GM23338 (cell line): ENCODE measurements at regions not wholly inside any gene's neighbourhood (a gene's known extent, or its start where the extent isn't known, plus 50 kb on each side); places are given as distances from the start of the nearest gene placed in this dataset.
"Not testable (repeated sequence)": the region's sequence is repeated elsewhere in the genome, so short reads cannot be mapped to it uniquely, and the experiment has no call there.

Experiments used
- ATAC-seq: fragments of 200-7000 bp; cut with Tn5 transposase; 3 replicates; pipeline ENCODE4 v1.9.1; 2020
- DNase-seq: peaks from one replicate; pipeline ENCODE4 v3.0.0-alpha.2; 2015; ENCODE audit warnings: low spot score
- H2AFZ ChIP-seq: fragments of 200-600 bp; sonication (generic); 2 replicates; pipeline ENCODE4 v1.8.0; 2016; ENCODE audit warnings: antibody characterized with exemption, mild to moderate bottlenecking, moderate library complexity
- H3F3A ChIP-seq: fragments of 200-600 bp; sonication (generic); replicated peaks from 2 replicates; pipeline ENCODE4 v1.8.0; 2017; ENCODE audit warnings: antibody characterized with exemption, mixed run types, low read depth
- H3K27ac ChIP-seq: fragments of 200-600 bp; sonication (generic); 2 replicates; pipeline ENCODE4 v1.6.1; 2016; ENCODE audit warnings: low read depth
- H3K27me3 ChIP-seq: fragments of 200-600 bp; sonication (generic); 2 replicates; pipeline ENCODE4 v1.8.0; 2016; ENCODE audit warnings: mild to moderate bottlenecking, mixed run types, moderate library complexity; ENCODE audit not compliant: insufficient read depth
- H3K36me3 ChIP-seq: fragments of 200-600 bp; sonication (generic); 2 replicates; pipeline ENCODE4 v1.8.0; 2016; ENCODE audit warnings: mild to moderate bottlenecking; ENCODE audit not compliant: insufficient read depth
- H3K4me1 ChIP-seq: fragments of 200-600 bp; sonication (generic); 2 replicates; pipeline ENCODE4 v1.8.0; 2016; ENCODE audit warnings: mild to moderate bottlenecking, moderate library complexity; ENCODE audit not compliant: insufficient read depth
- H3K4me2 ChIP-seq: fragments of 200-600 bp; sonication (generic); 2 replicates; pipeline ENCODE4 v1.7.1; 2017; ENCODE audit warnings: mixed run types
- H3K4me3 ChIP-seq: fragments of 200-600 bp; sonication (generic); 2 replicates; pipeline ENCODE4 v1.6.1; 2016; ENCODE audit warnings: mixed run types
- H3K79me2 ChIP-seq: fragments of 200-600 bp; sonication (generic); replicated peaks from 2 replicates; pipeline ENCODE4 v1.8.0; 2017; ENCODE audit warnings: mild to moderate bottlenecking; ENCODE audit not compliant: insufficient read depth
- H3K9me2 ChIP-seq: fragments of 200-600 bp; sonication (generic); 2 replicates; pipeline ENCODE4 v1.8.0; 2017; ENCODE audit not compliant: insufficient read depth
- H4K20me1 ChIP-seq: fragments of 200-600 bp; sonication (generic); replicated peaks from 2 replicates; pipeline ENCODE4 v1.8.0; 2017; ENCODE audit warnings: mild to moderate bottlenecking; ENCODE audit not compliant: insufficient read depth
- H3K27ac Mint-ChIP-seq: 2 replicates; pipeline ENCODE4 v1.8.0; 2020; ENCODE audit warnings: inconsistent platforms, mild to moderate bottlenecking, moderate library complexity, mixed read lengths
- H3K27me3 Mint-ChIP-seq: 3 replicates; pipeline ENCODE4 v1.8.0; 2022; ENCODE audit warnings: low read depth, mild to moderate bottlenecking, moderate library complexity, mixed read lengths, inconsistent platforms; ENCODE audit not compliant: insufficient read depth, poor library complexity
- H3K36me3 Mint-ChIP-seq: 3 replicates; pipeline ENCODE4 v1.8.0; 2021; ENCODE audit warnings: low read depth, mild to moderate bottlenecking, inconsistent platforms, moderate library complexity, mixed read lengths
- H3K4me1 Mint-ChIP-seq: 3 replicates; pipeline ENCODE4 v1.8.0; 2020; ENCODE audit warnings: mild to moderate bottlenecking, inconsistent platforms, mixed read lengths
- H3K4me3 Mint-ChIP-seq: 3 replicates; pipeline ENCODE4 v1.8.0; 2021; ENCODE audit warnings: moderate library complexity, mild to moderate bottlenecking, inconsistent platforms, mixed read lengths
- H3K9me3 Mint-ChIP-seq: 3 replicates; pipeline ENCODE4 v1.8.0; 2020; ENCODE audit warnings: moderate library complexity, mild to moderate bottlenecking, inconsistent platforms, mixed read lengths
- CREB1 ChIP-seq: fragments of 250-450 bp; sonication (Bioruptor Pico); IDR thresholded peaks from 2 replicates; pipeline ENCODE4 v1.5.0; 2020; ENCODE audit warnings: low read depth, mild to moderate bottlenecking, moderate library complexity
- EZH2 ChIP-seq: fragments of 200-600 bp; sonication (generic); IDR thresholded peaks from one replicate; pipeline ENCODE4 v1.8.0; 2017; ENCODE audit warnings: antibody characterized with exemption, mild to moderate bottlenecking, low read depth; ENCODE audit not compliant: unreplicated experiment
- POLR2AphosphoS5 ChIP-seq: IDR thresholded peaks from 2 replicates; pipeline ENCODE4 v1.6.1; 2016; ENCODE audit warnings: antibody characterized with exemption, low read depth
- STAT1 ChIP-seq: IDR thresholded peaks from one replicate; pipeline ENCODE4 v1.6.1; 2016; ENCODE audit warnings: antibody characterized with exemption; ENCODE audit not compliant: unreplicated experiment
- TF ChIP-seq, protein P1 (sequence below): IDR thresholded peaks from one replicate; pipeline ENCODE4 v1.6.1; 2018; ENCODE audit warnings: antibody characterized with exemption; ENCODE audit not compliant: unreplicated experiment
- TF ChIP-seq, protein P2 (sequence below): fragments of 250-450 bp; sonication (Bioruptor Pico); IDR thresholded peaks from 2 replicates; pipeline ENCODE4 v1.5.0; 2020; ENCODE audit warnings: mild to moderate bottlenecking, moderate library complexity

DNA sequence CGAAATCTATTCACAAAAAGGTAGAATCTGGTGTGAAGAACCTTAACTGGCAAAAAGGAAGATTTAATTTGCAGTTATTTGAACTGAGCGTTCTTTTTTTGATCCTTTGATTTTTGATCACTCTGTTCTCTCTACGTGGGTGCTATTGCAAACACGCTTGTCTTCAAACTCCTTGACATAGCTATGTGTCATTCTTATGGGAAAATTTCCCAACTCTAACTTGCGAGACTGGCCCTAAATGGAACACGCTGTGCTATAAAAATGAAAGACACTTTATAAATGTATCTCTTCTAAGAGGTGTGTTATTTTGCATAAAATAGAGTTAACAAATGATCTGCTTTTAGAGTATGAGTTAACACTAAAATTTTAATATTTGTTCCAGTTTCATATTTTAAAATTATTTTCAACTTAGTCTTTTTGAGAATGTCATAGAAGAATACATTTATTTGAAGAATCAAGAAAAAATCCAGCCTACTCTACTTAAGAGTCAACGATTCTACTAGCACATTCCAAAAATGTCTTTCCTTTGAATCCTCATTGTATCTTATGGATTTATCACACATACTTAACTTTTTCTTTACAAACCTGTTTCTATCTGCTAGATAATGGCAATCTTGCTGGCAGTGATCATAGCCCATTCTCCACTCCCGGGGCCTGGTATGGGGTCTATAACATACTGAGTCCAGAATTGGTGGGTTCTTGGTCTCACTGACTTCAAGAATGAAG is 610.0 kb upstream of the TBL1XR1 start (continued):
- TF ChIP-seq, protein P1, sequence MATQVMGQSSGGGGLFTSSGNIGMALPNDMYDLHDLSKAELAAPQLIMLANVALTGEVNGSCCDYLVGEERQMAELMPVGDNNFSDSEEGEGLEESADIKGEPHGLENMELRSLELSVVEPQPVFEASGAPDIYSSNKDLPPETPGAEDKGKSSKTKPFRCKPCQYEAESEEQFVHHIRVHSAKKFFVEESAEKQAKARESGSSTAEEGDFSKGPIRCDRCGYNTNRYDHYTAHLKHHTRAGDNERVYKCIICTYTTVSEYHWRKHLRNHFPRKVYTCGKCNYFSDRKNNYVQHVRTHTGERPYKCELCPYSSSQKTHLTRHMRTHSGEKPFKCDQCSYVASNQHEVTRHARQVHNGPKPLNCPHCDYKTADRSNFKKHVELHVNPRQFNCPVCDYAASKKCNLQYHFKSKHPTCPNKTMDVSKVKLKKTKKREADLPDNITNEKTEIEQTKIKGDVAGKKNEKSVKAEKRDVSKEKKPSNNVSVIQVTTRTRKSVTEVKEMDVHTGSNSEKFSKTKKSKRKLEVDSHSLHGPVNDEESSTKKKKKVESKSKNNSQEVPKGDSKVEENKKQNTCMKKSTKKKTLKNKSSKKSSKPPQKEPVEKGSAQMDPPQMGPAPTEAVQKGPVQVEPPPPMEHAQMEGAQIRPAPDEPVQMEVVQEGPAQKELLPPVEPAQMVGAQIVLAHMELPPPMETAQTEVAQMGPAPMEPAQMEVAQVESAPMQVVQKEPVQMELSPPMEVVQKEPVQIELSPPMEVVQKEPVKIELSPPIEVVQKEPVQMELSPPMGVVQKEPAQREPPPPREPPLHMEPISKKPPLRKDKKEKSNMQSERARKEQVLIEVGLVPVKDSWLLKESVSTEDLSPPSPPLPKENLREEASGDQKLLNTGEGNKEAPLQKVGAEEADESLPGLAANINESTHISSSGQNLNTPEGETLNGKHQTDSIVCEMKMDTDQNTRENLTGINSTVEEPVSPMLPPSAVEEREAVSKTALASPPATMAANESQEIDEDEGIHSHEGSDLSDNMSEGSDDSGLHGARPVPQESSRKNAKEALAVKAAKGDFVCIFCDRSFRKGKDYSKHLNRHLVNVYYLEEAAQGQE, result no peak
- TF ChIP-seq STAT1 (no peak), CREB1 (no peak), POLR2AphosphoS5 (no peak), EZH2 (no peak)
- TF ChIP-seq, protein P2, sequence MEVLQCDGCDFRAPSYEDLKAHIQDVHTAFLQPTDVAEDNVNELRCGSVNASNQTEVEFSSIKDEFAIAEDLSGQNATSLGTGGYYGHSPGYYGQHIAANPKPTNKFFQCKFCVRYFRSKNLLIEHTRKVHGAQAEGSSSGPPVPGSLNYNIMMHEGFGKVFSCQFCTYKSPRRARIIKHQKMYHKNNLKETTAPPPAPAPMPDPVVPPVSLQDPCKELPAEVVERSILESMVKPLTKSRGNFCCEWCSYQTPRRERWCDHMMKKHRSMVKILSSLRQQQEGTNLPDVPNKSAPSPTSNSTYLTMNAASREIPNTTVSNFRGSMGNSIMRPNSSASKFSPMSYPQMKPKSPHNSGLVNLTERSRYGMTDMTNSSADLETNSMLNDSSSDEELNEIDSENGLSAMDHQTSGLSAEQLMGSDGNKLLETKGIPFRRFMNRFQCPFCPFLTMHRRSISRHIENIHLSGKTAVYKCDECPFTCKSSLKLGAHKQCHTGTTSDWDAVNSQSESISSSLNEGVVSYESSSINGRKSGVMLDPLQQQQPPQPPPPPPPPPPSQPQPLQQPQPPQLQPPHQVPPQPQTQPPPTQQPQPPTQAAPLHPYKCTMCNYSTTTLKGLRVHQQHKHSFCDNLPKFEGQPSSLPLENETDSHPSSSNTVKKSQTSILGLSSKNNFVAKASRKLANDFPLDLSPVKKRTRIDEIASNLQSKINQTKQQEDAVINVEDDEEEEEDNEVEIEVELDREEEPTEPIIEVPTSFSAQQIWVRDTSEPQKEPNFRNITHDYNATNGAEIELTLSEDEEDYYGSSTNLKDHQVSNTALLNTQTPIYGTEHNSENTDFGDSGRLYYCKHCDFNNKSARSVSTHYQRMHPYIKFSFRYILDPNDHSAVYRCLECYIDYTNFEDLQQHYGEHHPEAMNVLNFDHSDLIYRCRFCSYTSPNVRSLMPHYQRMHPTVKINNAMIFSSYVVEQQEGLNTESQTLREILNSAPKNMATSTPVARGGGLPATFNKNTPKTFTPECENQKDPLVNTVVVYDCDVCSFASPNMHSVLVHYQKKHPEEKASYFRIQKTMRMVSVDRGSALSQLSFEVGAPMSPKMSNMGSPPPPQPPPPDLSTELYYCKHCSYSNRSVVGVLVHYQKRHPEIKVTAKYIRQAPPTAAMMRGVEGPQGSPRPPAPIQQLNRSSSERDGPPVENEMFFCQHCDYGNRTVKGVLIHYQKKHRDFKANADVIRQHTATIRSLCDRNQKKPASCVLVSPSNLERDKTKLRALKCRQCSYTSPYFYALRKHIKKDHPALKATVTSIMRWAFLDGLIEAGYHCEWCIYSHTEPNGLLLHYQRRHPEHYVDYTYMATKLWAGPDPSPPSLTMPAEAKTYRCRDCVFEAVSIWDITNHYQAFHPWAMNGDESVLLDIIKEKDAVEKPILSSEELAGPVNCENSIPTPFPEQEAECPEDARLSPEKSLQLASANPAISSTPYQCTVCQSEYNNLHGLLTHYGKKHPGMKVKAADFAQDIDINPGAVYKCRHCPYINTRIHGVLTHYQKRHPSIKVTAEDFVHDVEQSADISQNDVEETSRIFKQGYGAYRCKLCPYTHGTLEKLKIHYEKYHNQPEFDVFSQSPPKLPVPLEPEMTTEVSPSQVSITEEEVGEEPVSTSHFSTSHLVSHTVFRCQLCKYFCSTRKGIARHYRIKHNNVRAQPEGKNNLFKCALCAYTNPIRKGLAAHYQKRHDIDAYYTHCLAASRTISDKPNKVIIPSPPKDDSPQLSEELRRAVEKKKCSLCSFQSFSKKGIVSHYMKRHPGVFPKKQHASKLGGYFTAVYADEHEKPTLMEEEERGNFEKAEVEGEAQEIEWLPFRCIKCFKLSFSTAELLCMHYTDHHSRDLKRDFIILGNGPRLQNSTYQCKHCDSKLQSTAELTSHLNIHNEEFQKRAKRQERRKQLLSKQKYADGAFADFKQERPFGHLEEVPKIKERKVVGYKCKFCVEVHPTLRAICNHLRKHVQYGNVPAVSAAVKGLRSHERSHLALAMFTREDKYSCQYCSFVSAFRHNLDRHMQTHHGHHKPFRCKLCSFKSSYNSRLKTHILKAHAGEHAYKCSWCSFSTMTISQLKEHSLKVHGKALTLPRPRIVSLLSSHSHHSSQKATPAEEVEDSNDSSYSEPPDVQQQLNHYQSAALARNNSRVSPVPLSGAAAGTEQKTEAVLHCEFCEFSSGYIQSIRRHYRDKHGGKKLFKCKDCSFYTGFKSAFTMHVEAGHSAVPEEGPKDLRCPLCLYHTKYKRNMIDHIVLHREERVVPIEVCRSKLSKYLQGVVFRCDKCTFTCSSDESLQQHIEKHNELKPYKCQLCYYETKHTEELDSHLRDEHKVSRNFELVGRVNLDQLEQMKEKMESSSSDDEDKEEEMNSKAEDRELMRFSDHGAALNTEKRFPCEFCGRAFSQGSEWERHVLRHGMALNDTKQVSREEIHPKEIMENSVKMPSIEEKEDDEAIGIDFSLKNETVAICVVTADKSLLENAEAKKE, result no peak

DNA sequence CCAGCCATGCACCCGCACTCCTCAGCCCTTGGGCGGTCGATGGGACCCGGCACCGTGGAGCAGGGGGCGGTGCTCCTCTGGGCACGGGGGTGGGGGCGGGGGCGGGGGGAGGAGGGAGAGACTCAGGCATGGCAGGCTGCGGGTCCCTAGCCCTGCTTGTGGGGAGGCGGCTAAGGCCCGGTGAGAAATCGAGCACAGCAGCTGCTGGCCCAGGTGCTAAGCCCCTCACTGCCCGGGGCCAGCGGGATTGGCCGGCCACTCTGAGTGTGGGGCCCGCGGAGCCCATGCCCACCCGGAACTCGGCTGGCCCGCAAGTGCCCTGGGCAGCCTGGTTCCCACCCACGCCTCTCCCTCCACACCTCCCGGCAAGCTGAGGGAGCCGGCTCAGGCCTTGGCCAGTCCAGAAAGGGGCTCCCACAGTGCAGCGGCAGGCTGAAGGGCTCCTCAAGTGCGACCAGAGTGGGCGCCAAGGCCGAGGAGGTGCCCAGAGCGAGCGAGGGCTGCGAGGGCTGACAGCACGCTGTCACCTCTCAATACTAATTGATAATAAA is 611.7 kb upstream of the TBL1XR1 start:
- not testable (repeated sequence) for H3K36me3 Mint-ChIP-seq, H3K36me3 ChIP-seq, DNase-seq, H3K4me3 Mint-ChIP-seq, H2AFZ ChIP-seq, H3K27ac Mint-ChIP-seq, H3K4me1 ChIP-seq, H3K4me1 Mint-ChIP-seq, H3K4me2 ChIP-seq, H4K20me1 ChIP-seq, H3F3A ChIP-seq, H3K9me2 ChIP-seq, H3K79me2 ChIP-seq, H3K27ac ChIP-seq, H3K9me3 Mint-ChIP-seq, H3K27me3 Mint-ChIP-seq, ATAC-seq, H3K4me3 ChIP-seq, H3K27me3 ChIP-seq
